Chondrocyte (in vitro differentiated cells): ENCODE measurements at regions not wholly inside any gene's neighbourhood (a gene's known extent, or its start where the extent isn't known, plus 50 kb on each side); places are given as distances from the start of the nearest gene placed in this dataset.

Experiments used
- DNase-seq: peaks from one replicate; pipeline ENCODE4 v3.0.0; 2021; ENCODE audit warnings: mixed read lengths, low spot score
- H3K27ac Mint-ChIP-seq: one replicate; pipeline ENCODE4 v1.8.0; 2021; ENCODE audit warnings: mild to moderate bottlenecking, moderate library complexity, mixed read lengths; ENCODE audit not compliant: unreplicated experiment
- H3K27me3 Mint-ChIP-seq: 2 replicates; pipeline ENCODE4 v1.8.0; 2021; ENCODE audit warnings: low read depth, mixed read lengths
- H3K36me3 Mint-ChIP-seq: 2 replicates; pipeline ENCODE4 v1.8.0; 2021; ENCODE audit warnings: low read depth, mixed read lengths
- H3K4me1 Mint-ChIP-seq: 2 replicates; pipeline ENCODE4 v1.8.0; 2021; ENCODE audit warnings: low read depth, mild to moderate bottlenecking, mixed read lengths
- H3K4me3 Mint-ChIP-seq: one replicate; pipeline ENCODE4 v1.8.0; 2021; ENCODE audit warnings: mild to moderate bottlenecking, moderate library complexity, mixed read lengths; ENCODE audit not compliant: unreplicated experiment
- H3K9me3 Mint-ChIP-seq: 2 replicates; pipeline ENCODE4 v1.8.0; 2021; ENCODE audit warnings: low read depth, mixed read lengths
- TF ChIP-seq, protein P1 (sequence below): fragments of 200-600 bp; sonication (generic); IDR thresholded peaks from 2 replicates; pipeline ENCODE4 v1.5.0; 2021; ENCODE audit warnings: antibody characterized with exemption, mild to moderate bottlenecking, moderate library complexity

DNA sequence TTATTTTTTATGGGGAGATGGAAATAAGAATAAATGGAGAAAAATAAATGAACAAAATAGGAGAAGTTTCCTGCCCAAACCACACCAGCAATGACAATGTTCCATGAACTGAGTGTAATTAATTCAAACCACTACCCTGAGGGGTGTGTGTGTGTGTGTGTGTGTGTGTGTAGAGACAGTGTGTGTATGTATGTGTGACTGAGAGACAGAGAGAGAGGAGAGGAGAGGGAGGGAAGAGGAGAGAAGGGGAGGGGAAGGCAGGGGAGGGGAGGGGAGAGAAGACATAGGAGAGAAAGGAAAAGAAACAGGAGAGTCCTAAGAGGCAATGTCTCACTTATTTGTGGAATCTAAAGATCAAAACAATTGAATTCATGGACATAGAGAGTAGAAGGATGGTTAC lies 65.0 kb upstream of the POU2AF1 start:
- H3K27ac Mint-ChIP-seq = no peak overlapping the region
- no peak for DNase-seq
- H3K27me3 Mint-ChIP-seq = peaks cover 21% of the 10 kb centered on the region
- no peaks in the 10 kb centered on the region for H3K36me3 Mint-ChIP-seq
- H3K9me3 Mint-ChIP-seq = no peaks in the 10 kb centered on the region
- peaks cover 7% of the 10 kb centered on the region for H3K4me1 Mint-ChIP-seq
- no peak overlapping the region for H3K4me3 Mint-ChIP-seq
- TF ChIP-seq, protein P1, sequence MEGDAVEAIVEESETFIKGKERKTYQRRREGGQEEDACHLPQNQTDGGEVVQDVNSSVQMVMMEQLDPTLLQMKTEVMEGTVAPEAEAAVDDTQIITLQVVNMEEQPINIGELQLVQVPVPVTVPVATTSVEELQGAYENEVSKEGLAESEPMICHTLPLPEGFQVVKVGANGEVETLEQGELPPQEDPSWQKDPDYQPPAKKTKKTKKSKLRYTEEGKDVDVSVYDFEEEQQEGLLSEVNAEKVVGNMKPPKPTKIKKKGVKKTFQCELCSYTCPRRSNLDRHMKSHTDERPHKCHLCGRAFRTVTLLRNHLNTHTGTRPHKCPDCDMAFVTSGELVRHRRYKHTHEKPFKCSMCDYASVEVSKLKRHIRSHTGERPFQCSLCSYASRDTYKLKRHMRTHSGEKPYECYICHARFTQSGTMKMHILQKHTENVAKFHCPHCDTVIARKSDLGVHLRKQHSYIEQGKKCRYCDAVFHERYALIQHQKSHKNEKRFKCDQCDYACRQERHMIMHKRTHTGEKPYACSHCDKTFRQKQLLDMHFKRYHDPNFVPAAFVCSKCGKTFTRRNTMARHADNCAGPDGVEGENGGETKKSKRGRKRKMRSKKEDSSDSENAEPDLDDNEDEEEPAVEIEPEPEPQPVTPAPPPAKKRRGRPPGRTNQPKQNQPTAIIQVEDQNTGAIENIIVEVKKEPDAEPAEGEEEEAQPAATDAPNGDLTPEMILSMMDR = no peak

DNA sequence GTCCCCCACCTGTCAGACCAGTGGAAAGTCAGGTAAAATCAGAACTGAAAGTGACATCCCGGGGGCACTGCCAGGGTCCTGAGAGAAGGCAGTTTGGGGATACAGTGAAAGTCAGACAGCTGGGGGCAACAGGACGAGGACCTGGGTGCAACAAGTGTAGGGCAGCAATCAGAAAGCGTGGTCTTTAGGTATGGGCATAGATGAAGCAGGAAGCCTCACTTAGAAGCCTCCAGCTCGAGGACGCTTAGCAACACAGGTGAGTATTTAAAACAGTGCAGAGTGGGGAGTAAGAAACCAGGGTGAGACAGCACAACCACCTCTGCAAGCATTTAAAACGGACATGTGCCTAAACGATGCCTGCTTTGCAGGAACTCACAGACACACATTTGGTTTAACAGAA lies 64.6 kb upstream of the POU2AF1 start:
- peak; percentile 24 for DNase-seq
- Mint-ChIP-seq H3K27ac (no peak overlapping the region), H3K9me3 (no peaks in the 10 kb centered on the region), H3K4me3 (no peak overlapping the region), H3K36me3 (no peaks in the 10 kb centered on the region), H3K27me3 (peaks cover 21% of the 10 kb centered on the region), H3K4me1 (peaks cover 7% of the 10 kb centered on the region)
- TF ChIP-seq, protein P1 = no peak

DNA sequence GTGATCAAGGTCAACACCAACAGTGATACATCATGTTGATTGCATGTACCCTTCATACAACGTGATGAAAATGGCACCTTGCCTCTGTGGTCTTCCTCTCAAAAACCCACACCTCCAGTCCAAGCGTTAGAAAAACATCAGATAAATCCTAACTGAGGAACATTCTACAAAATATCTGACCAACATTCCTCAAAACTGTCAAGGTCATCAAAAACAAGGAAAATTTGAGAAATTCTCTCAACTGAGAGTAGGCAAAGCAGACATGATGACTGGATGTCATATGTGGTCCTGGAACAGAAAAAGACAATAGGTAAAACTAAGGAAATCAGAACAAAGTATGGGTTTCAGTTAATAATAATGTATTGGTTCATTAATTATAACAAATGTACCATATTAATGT lies 64.0 kb upstream of the POU2AF1 start:
- no peaks in the 10 kb centered on the region for H3K36me3 Mint-ChIP-seq
- peaks cover 7% of the 10 kb centered on the region for H3K4me1 Mint-ChIP-seq
- H3K27ac Mint-ChIP-seq = no peak overlapping the region
- no peak overlapping the region for H3K4me3 Mint-ChIP-seq
- peaks cover 25% of the 10 kb centered on the region for H3K27me3 Mint-ChIP-seq
- no peak for DNase-seq
- no peaks in the 10 kb centered on the region for H3K9me3 Mint-ChIP-seq
- TF ChIP-seq, protein P1 = no peak

DNA sequence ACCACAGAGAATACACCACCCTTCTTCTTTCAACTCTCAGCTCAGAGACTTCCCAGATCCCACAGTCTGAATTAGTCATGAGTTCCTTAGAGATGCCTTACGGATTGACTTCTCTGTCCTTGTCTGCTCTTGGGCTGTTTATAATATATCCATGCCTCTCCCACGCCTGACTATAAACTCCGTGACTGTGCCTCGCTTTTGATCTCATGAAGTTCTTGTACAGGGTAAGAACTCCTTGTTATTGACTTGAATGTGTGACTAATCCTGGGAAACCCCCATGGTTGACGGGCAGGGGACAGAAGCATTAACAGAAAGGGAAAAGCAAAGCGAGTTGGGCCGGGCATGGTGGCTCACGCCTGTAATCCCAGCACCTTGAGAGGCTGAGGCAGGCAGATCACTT lies 62.4 kb upstream of the POU2AF1 start:
- Mint-ChIP-seq H3K4me1 (peaks cover 11% of the 10 kb centered on the region), H3K4me3 (no peak overlapping the region), H3K27me3 (peaks cover 24% of the 10 kb centered on the region), H3K27ac (no peak overlapping the region), H3K36me3 (no peaks in the 10 kb centered on the region), H3K9me3 (no peaks in the 10 kb centered on the region)
- peak; percentile 32 for DNase-seq
- TF ChIP-seq, protein P1 = no peak

DNA sequence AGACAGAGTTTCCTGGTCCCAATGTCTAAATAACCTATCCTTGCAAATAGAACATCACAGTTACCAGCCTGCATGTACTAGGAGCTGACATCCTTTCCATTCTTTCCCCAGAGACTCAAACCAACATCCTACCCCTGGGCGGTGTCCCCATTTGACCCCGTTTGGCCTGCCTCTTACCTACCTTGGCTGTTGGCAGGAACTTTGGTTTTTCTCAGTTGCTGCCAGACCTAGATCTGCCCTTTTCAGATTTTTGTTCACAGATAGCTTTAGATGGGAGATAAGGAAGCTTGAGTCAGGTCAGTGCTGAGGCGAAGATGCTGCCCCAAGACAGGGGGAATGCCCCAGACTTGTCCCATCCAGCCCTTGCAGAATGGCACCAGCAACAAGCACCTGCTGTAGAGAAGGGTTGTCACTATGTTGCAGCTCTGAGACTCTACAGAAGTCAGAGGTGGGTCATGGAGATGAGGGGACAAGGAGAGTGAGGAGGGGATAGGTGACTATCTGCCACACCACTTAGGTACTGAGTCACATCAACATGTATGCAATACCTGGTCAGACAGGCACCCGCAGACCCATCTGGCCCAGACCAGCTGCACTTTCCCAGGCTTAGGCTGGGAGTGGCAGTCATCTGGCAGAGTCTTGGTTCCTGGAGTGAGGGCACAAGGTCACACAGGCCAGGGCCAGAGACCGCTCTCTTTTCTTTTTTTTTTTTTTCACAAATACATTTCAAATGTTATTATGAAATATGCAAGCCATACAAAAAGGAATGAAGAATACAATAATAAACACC lies 61.5 kb upstream of the POU2AF1 start:
- Mint-ChIP-seq H3K9me3 (no peaks in the 10 kb centered on the region), H3K27ac (no peak overlapping the region), H3K4me3 (no peak overlapping the region), H3K36me3 (no peaks in the 10 kb centered on the region), H3K27me3 (peaks cover 24% of the 10 kb centered on the region), H3K4me1 (peaks cover 8% of the 10 kb centered on the region)
- TF ChIP-seq, protein P1 = no peak
- DNase-seq = peak; percentile 33
